Erythroblast (primary cell): ENCODE measurements at regions not wholly inside any gene's neighbourhood (a gene's known extent, or its start where the extent isn't known, plus 50 kb on each side); places are given as distances from the start of the nearest gene placed in this dataset.

Experiments
- DNase-seq, 2 experiments: peaks; one replicate each; lab custom pipeline; 2025; lab: John Stamatoyannopoulos, UW
- GATA1 ChIP-seq: IDR thresholded peaks from 2 replicates; pipeline ENCODE4 v1.6.1; 2011; ENCODE audit warnings: low read depth, mild to moderate bottlenecking, control low read depth, low read length, moderate library complexity
- POLR2A ChIP-seq: IDR thresholded peaks from 2 replicates; pipeline ENCODE4 v1.6.1; 2011; ENCODE audit warnings: mild to moderate bottlenecking, low read length

GRCh38 chr7:88515301-88515700, 208.6 kb upstream of the STEAP4 start:
- DNase-seq: no peak
- TF ChIP-seq GATA1 (no peak), POLR2A (no peak)

GRCh38 chr7:88509341-88509740, 202.6 kb upstream of the STEAP4 start:
- TF ChIP-seq GATA1 (no peak), POLR2A (no peak)
- no peak for DNase-seq

GRCh38 chr7:88500131-88500530, 193.4 kb upstream of the STEAP4 start:
- no peak for DNase-seq
- TF ChIP-seq GATA1: no peak
- TF ChIP-seq POLR2A: no peak

- TF ChIP-seq GATA1 (no peak), POLR2A (no peak)
- no peak for DNase-seq
These were observed 189.4 kb upstream of the STEAP4 start for GRCh38 chr7:88495881-88496725.

- no peak for TF ChIP-seq GATA1
- DNase-seq: no peak
These were observed 185.5 kb upstream of the STEAP4 start for GRCh38 chr7:88492153-88492552.

GRCh38 chr7:88490874-88491273, 184.2 kb upstream of the STEAP4 start:
- TF ChIP-seq GATA1 (no peak), POLR2A (no peak)
- DNase-seq: no peak

GRCh38 chr7:88490161-88490560, 183.5 kb upstream of the STEAP4 start:
- DNase-seq: no peak
- TF ChIP-seq POLR2A (no peak), GATA1 (no peak)

GRCh38 chr7:88485821-88486220, 179.1 kb upstream of the STEAP4 start:
- TF ChIP-seq GATA1 (no peak), POLR2A (no peak)
- DNase-seq: no peak

GRCh38 chr7:88484551-88484950, 177.9 kb upstream of the STEAP4 start:
- no peak for TF ChIP-seq POLR2A
- TF ChIP-seq GATA1: no peak
- DNase-seq: no peak

GRCh38 chr7:88480896-88481295, 174.2 kb upstream of the STEAP4 start:
- DNase-seq: no peak
- TF ChIP-seq POLR2A (no peak), GATA1 (no peak)

GRCh38 chr7:88480271-88480670, 173.6 kb upstream of the STEAP4 start:
- no peak for TF ChIP-seq POLR2A
- no peak for TF ChIP-seq GATA1
- no peak for DNase-seq

- TF ChIP-seq POLR2A (no peak), GATA1 (no peak)
These were observed 171.3 kb upstream of the STEAP4 start for GRCh38 chr7:88477976-88478375.

GRCh38 chr7:88465600-88465999, 158.9 kb upstream of the STEAP4 start:
- DNase-seq: no peak
- TF ChIP-seq POLR2A: no peak
- no peak for TF ChIP-seq GATA1

More at GRCh38 chr7:88477976-88478375, 171.3 kb upstream of the STEAP4 start:
- DNase-seq: no peak

- no peak for DNase-seq
- TF ChIP-seq GATA1 (no peak), POLR2A (no peak)
These were observed 156.1 kb upstream of the STEAP4 start for GRCh38 chr7:88462799-88463198.

GRCh38 chr7:88460650-88461049, 154.0 kb upstream of the STEAP4 start:
- DNase-seq: no peak

More at GRCh38 chr7:88460650-88461049, 154.0 kb upstream of the STEAP4 start:
- TF ChIP-seq GATA1 (no peak), POLR2A (no peak)
